Astrocyte (in vitro differentiated cells and primary cell): ENCODE measurements at regions not wholly inside any gene's neighbourhood (a gene's known extent, or its start where the extent isn't known, plus 50 kb on each side); places are given as distances from the start of the nearest gene placed in this dataset.
A peak's percentile ranks its signal among the peaks of the same experiment; 100 is the strongest.

Source experiments
- DNase-seq: peaks from one replicate; pipeline ENCODE4 v3.0.0-alpha.2; 2010; ENCODE audit warnings: low read depth
- FAIRE-seq: peaks from 2 replicates; lab custom pipeline; 2011; peaks lifted over from hg19 to GRCh38; lab: Jason Lieb, UNC
- H2AFZ ChIP-seq: 2 replicates; pipeline ENCODE4 v1.6.0; 2012; ENCODE audit warnings: low read depth, low read length, inconsistent platforms
- H3K27ac ChIP-seq: 2 replicates; pipeline ENCODE4 v1.5.1; 2011; ENCODE audit warnings: low read depth, low read length, inconsistent platforms
- H3K27me3 ChIP-seq: 2 replicates; pipeline ENCODE4 v1.6.0; 2011; ENCODE audit warnings: low read length, inconsistent platforms; ENCODE audit not compliant: insufficient read depth
- H3K36me3 ChIP-seq: 2 replicates; pipeline ENCODE4 v1.5.1; 2011; ENCODE audit warnings: low read length, inconsistent platforms; ENCODE audit not compliant: insufficient read depth
- H3K4me1 ChIP-seq: 2 replicates; pipeline ENCODE4 v1.5.1; 2011; ENCODE audit warnings: low read length, inconsistent platforms; ENCODE audit not compliant: insufficient read depth
- H3K4me2 ChIP-seq: 2 replicates; pipeline ENCODE4 v1.6.0; 2012; ENCODE audit warnings: low read length, inconsistent platforms
- H3K4me3 ChIP-seq: 2 replicates; pipeline ENCODE4 v1.5.1; 2011; ENCODE audit warnings: low read depth, mild to moderate bottlenecking, low read length, inconsistent platforms; ENCODE audit not compliant: insufficient read depth
- H3K79me2 ChIP-seq: 2 replicates; pipeline ENCODE4 v1.6.0; 2012; ENCODE audit warnings: mild to moderate bottlenecking, low read length, inconsistent platforms; ENCODE audit not compliant: insufficient read depth
- H3K9ac ChIP-seq: 2 replicates; pipeline ENCODE4 v1.6.0; 2012; ENCODE audit warnings: mild to moderate bottlenecking, low read length, inconsistent platforms
- H3K9me3 ChIP-seq: 2 replicates; pipeline ENCODE4 v1.5.1; 2012; ENCODE audit warnings: low read depth, mild to moderate bottlenecking, low read length, inconsistent platforms; ENCODE audit not compliant: insufficient read depth
- H4K20me1 ChIP-seq: 2 replicates; pipeline ENCODE4 v1.6.0; 2012; ENCODE audit warnings: low read length, inconsistent platforms; ENCODE audit not compliant: insufficient read depth
- H3K27ac Mint-ChIP-seq: one replicate; pipeline ENCODE4 v1.8.0; 2021; ENCODE audit warnings: mild to moderate bottlenecking, mixed read lengths; ENCODE audit not compliant: unreplicated experiment
- H3K27me3 Mint-ChIP-seq: one replicate; pipeline ENCODE4 v1.8.0; 2021; ENCODE audit warnings: low read depth, mixed read lengths; ENCODE audit not compliant: unreplicated experiment
- H3K36me3 Mint-ChIP-seq: one replicate; pipeline ENCODE4 v1.8.0; 2021; ENCODE audit warnings: low read depth, mixed read lengths; ENCODE audit not compliant: unreplicated experiment
- H3K4me1 Mint-ChIP-seq: one replicate; pipeline ENCODE4 v1.8.0; 2021; ENCODE audit warnings: low read depth, mixed read lengths; ENCODE audit not compliant: unreplicated experiment
- H3K4me3 Mint-ChIP-seq: one replicate; pipeline ENCODE4 v1.8.0; 2021; ENCODE audit warnings: mild to moderate bottlenecking, moderate library complexity, mixed read lengths; ENCODE audit not compliant: unreplicated experiment
- H3K9me3 Mint-ChIP-seq: one replicate; pipeline ENCODE4 v1.8.0; 2021; ENCODE audit warnings: mild to moderate bottlenecking, mixed read lengths; ENCODE audit not compliant: unreplicated experiment
- EZH2 ChIP-seq: IDR thresholded peaks from 2 replicates; pipeline ENCODE4 v1.6.1; 2012; ENCODE audit warnings: mild to moderate bottlenecking, low read length, inconsistent platforms; ENCODE audit not compliant: insufficient read depth
- TF ChIP-seq, protein P1 (sequence below): IDR thresholded peaks from 2 replicates; pipeline ENCODE4 v1.5.1; 2011; ENCODE audit warnings: low read depth, mild to moderate bottlenecking, inconsistent platforms, low read length, moderate library complexity; ENCODE audit not compliant: insufficient read depth

DNA sequence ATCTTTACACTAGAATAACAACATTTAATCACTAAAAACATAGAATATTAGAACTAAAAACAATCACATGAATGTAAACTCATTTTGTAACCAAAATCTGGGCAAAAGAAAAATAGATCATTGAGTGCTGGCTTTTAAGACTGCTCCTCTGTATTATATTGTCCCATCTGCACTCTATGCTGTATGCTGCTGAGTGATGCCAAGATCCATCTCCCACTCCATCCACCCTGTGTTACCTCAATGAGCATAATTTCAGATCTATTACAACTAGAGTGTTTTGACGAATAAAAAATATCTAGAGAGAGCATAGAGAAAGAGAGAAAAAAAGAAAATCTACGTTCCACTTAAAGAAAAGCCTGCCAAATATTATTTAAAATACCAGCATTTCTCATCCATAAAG lies 1060.4 kb downstream of the ZPLD1 start:
- H3K9me3 ChIP-seq, result no peaks in the 10 kb centered on the region
- TF ChIP-seq, protein P1, sequence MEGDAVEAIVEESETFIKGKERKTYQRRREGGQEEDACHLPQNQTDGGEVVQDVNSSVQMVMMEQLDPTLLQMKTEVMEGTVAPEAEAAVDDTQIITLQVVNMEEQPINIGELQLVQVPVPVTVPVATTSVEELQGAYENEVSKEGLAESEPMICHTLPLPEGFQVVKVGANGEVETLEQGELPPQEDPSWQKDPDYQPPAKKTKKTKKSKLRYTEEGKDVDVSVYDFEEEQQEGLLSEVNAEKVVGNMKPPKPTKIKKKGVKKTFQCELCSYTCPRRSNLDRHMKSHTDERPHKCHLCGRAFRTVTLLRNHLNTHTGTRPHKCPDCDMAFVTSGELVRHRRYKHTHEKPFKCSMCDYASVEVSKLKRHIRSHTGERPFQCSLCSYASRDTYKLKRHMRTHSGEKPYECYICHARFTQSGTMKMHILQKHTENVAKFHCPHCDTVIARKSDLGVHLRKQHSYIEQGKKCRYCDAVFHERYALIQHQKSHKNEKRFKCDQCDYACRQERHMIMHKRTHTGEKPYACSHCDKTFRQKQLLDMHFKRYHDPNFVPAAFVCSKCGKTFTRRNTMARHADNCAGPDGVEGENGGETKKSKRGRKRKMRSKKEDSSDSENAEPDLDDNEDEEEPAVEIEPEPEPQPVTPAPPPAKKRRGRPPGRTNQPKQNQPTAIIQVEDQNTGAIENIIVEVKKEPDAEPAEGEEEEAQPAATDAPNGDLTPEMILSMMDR, result no peak
- no peak for TF ChIP-seq EZH2
- H3K4me3 Mint-ChIP-seq, result no peak overlapping the region
- no peaks in the 10 kb centered on the region for H3K27me3 Mint-ChIP-seq
- no peak for DNase-seq
- H4K20me1 ChIP-seq, result no peaks in the 10 kb centered on the region
- H3K36me3 ChIP-seq, result no peaks in the 10 kb centered on the region
- H3K9me3 Mint-ChIP-seq, result no peaks in the 10 kb centered on the region
- no peak overlapping the region for H3K27ac ChIP-seq
- peaks cover 5% of the 10 kb centered on the region for H3K4me1 ChIP-seq
- H3K79me2 ChIP-seq, result no peaks in the 10 kb centered on the region
- no peak overlapping the region for H3K9ac ChIP-seq
- H3K4me2 ChIP-seq, result no peak overlapping the region
- no peak overlapping the region for H2AFZ ChIP-seq
- no peak overlapping the region for H3K27ac Mint-ChIP-seq
- no peaks in the 10 kb centered on the region for H3K27me3 ChIP-seq
- no peak for FAIRE-seq
- H3K36me3 Mint-ChIP-seq, result no peaks in the 10 kb centered on the region
- H3K4me3 ChIP-seq, result no peak overlapping the region
- H3K4me1 Mint-ChIP-seq, result peaks cover 21% of the 10 kb centered on the region

DNA sequence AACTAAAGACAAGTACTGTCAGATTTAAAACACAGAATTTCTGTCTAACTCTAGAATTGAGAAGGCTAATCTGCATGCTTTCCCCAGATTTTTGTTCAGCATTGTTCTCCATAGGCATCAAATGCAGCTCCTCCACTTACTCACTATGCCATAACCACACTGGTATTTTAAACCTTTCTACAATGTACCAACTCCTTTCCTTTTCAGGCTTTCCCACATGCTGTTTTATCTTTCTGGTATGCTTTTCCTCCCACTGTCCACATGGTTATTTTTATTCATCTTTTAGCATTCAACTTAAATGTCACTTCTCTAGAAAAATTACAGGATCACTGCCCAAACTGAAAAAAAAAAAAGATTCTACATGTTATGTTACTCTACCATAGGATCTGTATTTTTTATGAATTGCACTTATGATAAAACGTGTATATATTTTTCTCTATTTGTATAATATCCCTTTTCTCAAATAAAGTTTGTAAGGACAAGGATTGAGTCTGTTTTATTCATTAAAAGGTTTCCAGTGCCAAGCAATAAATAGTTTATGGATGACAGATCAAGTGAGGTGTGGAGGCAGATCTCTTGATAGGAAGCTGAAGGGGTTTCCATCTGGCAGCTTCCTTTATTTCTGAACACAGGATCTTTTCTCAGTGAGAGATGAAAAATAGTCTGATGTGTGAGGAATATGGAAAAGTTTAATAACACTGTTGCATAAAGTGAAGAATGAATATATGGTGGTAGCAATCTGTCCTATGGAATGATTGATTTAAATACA lies 1064.5 kb downstream of the ZPLD1 start:
- Histone ChIP-seq H2AFZ (no peak overlapping the region), H3K9me3 (no peaks in the 10 kb centered on the region), H3K27ac (peak overlapping the region; percentile 79), H3K4me3 (no peak overlapping the region), H4K20me1 (no peaks in the 10 kb centered on the region), H3K4me1 (peaks cover 8% of the 10 kb centered on the region), H3K4me2 (peak overlapping the region; percentile 65), H3K36me3 (no peaks in the 10 kb centered on the region), H3K27me3 (no peaks in the 10 kb centered on the region), H3K79me2 (no peaks in the 10 kb centered on the region), H3K9ac (peak overlapping the region; percentile 41)
- Mint-ChIP-seq H3K27me3 (no peaks in the 10 kb centered on the region), H3K36me3 (no peaks in the 10 kb centered on the region), H3K9me3 (no peaks in the 10 kb centered on the region), H3K4me1 (peaks cover 30% of the 10 kb centered on the region), H3K27ac (peak overlapping the region; percentile 90), H3K4me3 (no peak overlapping the region)
- TF ChIP-seq, protein P1, result no peak
- TF ChIP-seq EZH2, result no peak
- DNase-seq (peak; percentile 87), FAIRE-seq (peak; percentile 91)

DNA sequence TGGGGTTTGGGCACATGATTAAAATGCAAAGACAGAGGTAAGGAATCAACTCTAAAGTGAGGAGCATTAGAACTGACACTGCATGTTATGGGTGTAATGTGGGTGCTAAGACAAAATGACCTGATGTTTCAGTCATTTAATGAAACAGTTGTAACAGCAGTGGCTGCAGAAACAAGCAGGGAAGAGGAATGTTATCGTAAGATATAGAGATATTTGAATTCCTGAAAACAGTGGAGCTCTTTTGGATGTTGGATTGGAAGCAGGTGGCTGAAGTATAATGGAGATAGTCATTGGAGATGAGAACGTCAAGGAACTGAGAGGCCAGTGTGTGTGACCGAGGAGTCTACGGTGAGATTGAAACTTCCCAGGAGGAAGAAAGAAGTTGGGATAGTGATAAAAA lies 1065.2 kb downstream of the ZPLD1 start:
- Histone ChIP-seq H3K9me3 (no peaks in the 10 kb centered on the region), H3K27ac (peak overlapping the region; percentile 79), H3K4me3 (no peak overlapping the region), H3K27me3 (no peaks in the 10 kb centered on the region), H3K9ac (peak overlapping the region; percentile 41), H4K20me1 (no peaks in the 10 kb centered on the region), H3K79me2 (no peaks in the 10 kb centered on the region), H2AFZ (peak overlapping the region; percentile 6), H3K4me1 (peaks cover 8% of the 10 kb centered on the region), H3K36me3 (no peaks in the 10 kb centered on the region), H3K4me2 (peak overlapping the region; percentile 65)
- H3K27ac Mint-ChIP-seq, result peak overlapping the region; percentile 90
- H3K27me3 Mint-ChIP-seq, result no peaks in the 10 kb centered on the region
- no peaks in the 10 kb centered on the region for H3K36me3 Mint-ChIP-seq
- H3K4me1 Mint-ChIP-seq, result peaks cover 30% of the 10 kb centered on the region
- H3K4me3 Mint-ChIP-seq, result no peak overlapping the region
- peak; percentile 38 for DNase-seq
- no peak for TF ChIP-seq EZH2
- TF ChIP-seq, protein P1, result no peak
- peak; percentile 87 for FAIRE-seq
- H3K9me3 Mint-ChIP-seq, result no peaks in the 10 kb centered on the region
